HCT116 (cell line): ENCODE measurements at regions not wholly inside any gene's neighbourhood (a gene's known extent, or its start where the extent isn't known, plus 50 kb on each side); places are given as distances from the start of the nearest gene placed in this dataset.

ENCODE experiments used
- ATAC-seq: fragments of 200-7000 bp; cut with Tn5 transposase; 2 replicates; pipeline ENCODE4 v1.9.1; 2020; ENCODE audit warnings: mild to moderate bottlenecking, moderate library complexity
- BruUV-seq: library from RNA; stranded (reverse); fragments of 400-500 nt; replicated peaks from 2 replicates; lab custom pipeline; 2021; lab: Mats Ljungman, UMichigan
- CTCF ChIA-PET: fragments of 300-600 bp; sonication (Branson Sonifier 250); formaldehyde crosslinking; loops from one replicate; lab custom pipeline; 2021; ENCODE audit warnings: antibody characterized with exemption; lab: Charles Lee
- POLR2A ChIA-PET: fragments of 300-600, 350-600 bp; sonication (Branson Sonifier 250); formaldehyde crosslinking; loops from one replicate; lab custom pipeline; 2021; ENCODE audit warnings: antibody characterized with exemption; lab: Charles Lee
- RAD21 ChIA-PET, 2 experiments: fragments of 300-600 bp; sonication (Branson Sonifier 250); formaldehyde crosslinking; loops; one replicate each; lab custom pipeline; 2023; ENCODE audit warnings: low total read pairs in 2 of 2; ENCODE audit not compliant: uncharacterized antibody in 2 of 2, unreplicated experiment in 2 of 2, low non-redundant PET in 1 of 2; lab: Charles Lee
- DNase-seq: peaks from one replicate; pipeline ENCODE4 v3.0.0-alpha.2; 2010; ENCODE audit warnings: low read depth, low spot score
- H2AFZ ChIP-seq: fragments of 200-600 bp; shearing (Covaris generic), sonication (generic); 2 replicates; pipeline ENCODE4 v1.6.1; 2017; ENCODE audit warnings: low read depth, mixed run types, mixed read lengths, antibody characterized with exemption, low read length; ENCODE audit not compliant: poor library complexity, severe bottlenecking
- H3K27ac ChIP-seq: 2 replicates; pipeline ENCODE4 v1.5.1; 2012; ENCODE audit warnings: low read depth, low read length
- H3K27me3 ChIP-seq: fragments of 200-600 bp; sonication (generic); 2 replicates; pipeline ENCODE4 v1.6.1; 2016; ENCODE audit warnings: mixed run types, low read length, mixed read lengths; ENCODE audit not compliant: insufficient read depth
- H3K36me3 ChIP-seq, 2 experiments: fragments of 200-500 bp in 1 of 2; fragments of 200-600 bp in 1 of 2; sonication (Bioruptor generic) in 1 of 2; sonication (generic) in 1 of 2; 2 replicates each; pipeline versions ENCODE4 v1.5.1 to v1.6.1; 2014 to 2016; ENCODE audit warnings: low read length in 2 of 2, inconsistent platforms in 1 of 2, mixed read lengths in 1 of 2, mixed run types in 1 of 2; ENCODE audit not compliant: insufficient read depth in 2 of 2, control insufficient read depth in 1 of 2
- H3K4me1 ChIP-seq, 2 experiments: fragments of 200-600 bp in 1 of 2; sonication (generic) in 1 of 2; 2 replicates each; pipeline versions ENCODE4 v1.5.1 to v1.6.1; 2012 to 2017; ENCODE audit warnings: low read length in 2 of 2, inconsistent platforms in 1 of 2, mild to moderate bottlenecking in 1 of 2, mixed read lengths in 1 of 2, mixed run types in 1 of 2, moderate library complexity in 1 of 2; ENCODE audit not compliant: insufficient read depth in 2 of 2, control insufficient read depth in 1 of 2
- H3K4me2 ChIP-seq: fragments of 200-600 bp; sonication (generic); 2 replicates; pipeline ENCODE4 v1.6.1; 2017; ENCODE audit warnings: mixed run types, low read length, mixed read lengths
- H3K4me3 ChIP-seq, 2 experiments: fragments of 200-600 bp in 1 of 2; sonication (generic) in 1 of 2; replicated peaks in 1 of 2; 2 replicates each; pipeline ENCODE4 v1.5.1; 2011 to 2016; ENCODE audit warnings: low read length in 2 of 2, control low read depth in 1 of 2, low read depth in 1 of 2, mild to moderate bottlenecking in 1 of 2, mixed read lengths in 1 of 2, mixed run types in 1 of 2
- H3K79me2 ChIP-seq: fragments of 200-600 bp; sonication (generic); 2 replicates; pipeline ENCODE4 v1.6.1; 2017; ENCODE audit warnings: mild to moderate bottlenecking, mixed run types, low read length, moderate library complexity, mixed read lengths; ENCODE audit not compliant: insufficient read depth
- H3K9ac ChIP-seq: fragments of 200-600 bp; sonication (generic); 2 replicates; pipeline ENCODE4 v1.6.1; 2016; ENCODE audit warnings: low read length, mixed read lengths
- H3K9me2 ChIP-seq: fragments of 200-600 bp; sonication (generic), shearing (Covaris generic); 2 replicates; pipeline ENCODE4 v1.6.1; 2017; ENCODE audit warnings: mixed run types, mild to moderate bottlenecking, moderate library complexity; ENCODE audit not compliant: insufficient read depth
- H3K9me3 ChIP-seq, 2 experiments: fragments of 200-500 bp in 1 of 2; fragments of 200-600 bp in 1 of 2; sonication (Bioruptor generic) in 1 of 2; sonication (generic) in 1 of 2; 2 replicates each; pipeline ENCODE4 v1.6.1; 2014 to 2017; ENCODE audit warnings: low read length in 2 of 2, mixed read lengths in 2 of 2, inconsistent platforms in 1 of 2, low read depth in 1 of 2, mild to moderate bottlenecking in 1 of 2, mixed run types in 1 of 2, moderate library complexity in 1 of 2; ENCODE audit not compliant: control insufficient read depth in 1 of 2, insufficient read depth in 1 of 2
- H4K20me1 ChIP-seq: fragments of 200-600 bp; sonication (generic), shearing (Covaris generic); 2 replicates; pipeline ENCODE4 v1.6.1; 2017; ENCODE audit warnings: mixed run types, mild to moderate bottlenecking, moderate library complexity; ENCODE audit not compliant: insufficient read depth
- CBX3 ChIP-seq: IDR thresholded peaks from 2 replicates; pipeline ENCODE4 v1.6.1; 2012; ENCODE audit warnings: low read depth
- CEBPB ChIP-seq: IDR thresholded peaks from 2 replicates; pipeline ENCODE4 v1.6.1; 2012; ENCODE audit warnings: low read depth
- EGR1 ChIP-seq: IDR thresholded peaks from 2 replicates; pipeline ENCODE4 v1.6.1; 2012; ENCODE audit warnings: low read depth
- ELF1 ChIP-seq: IDR thresholded peaks from 2 replicates; pipeline ENCODE4 v1.6.1; 2012; ENCODE audit warnings: low read depth, borderline replicate concordance
- FOSL1 ChIP-seq: IDR thresholded peaks from 2 replicates; pipeline ENCODE4 v1.6.1; 2012; ENCODE audit warnings: low read depth
- JUND ChIP-seq: IDR thresholded peaks from 2 replicates; pipeline ENCODE4 v1.6.1; 2012
- POLR2A ChIP-seq: IDR thresholded peaks from 2 replicates; pipeline ENCODE4 v1.7.0; 2011; ENCODE audit warnings: borderline replicate concordance; ENCODE audit not compliant: insufficient read depth, insufficient read length; ENCODE audit errors: extremely low read depth
- POLR2AphosphoS5 ChIP-seq: IDR thresholded peaks from 2 replicates; pipeline ENCODE4 v1.6.1; 2011; ENCODE audit warnings: mild to moderate bottlenecking, low read depth, low read length, moderate library complexity
- SIN3A ChIP-seq: IDR thresholded peaks from 2 replicates; pipeline ENCODE4 v1.6.1; 2012; ENCODE audit warnings: low read depth
- SP1 ChIP-seq: IDR thresholded peaks from 2 replicates; pipeline ENCODE4 v1.6.1; 2012; ENCODE audit warnings: low read depth
- SRF ChIP-seq: IDR thresholded peaks from 2 replicates; pipeline ENCODE4 v1.6.1; 2012; ENCODE audit warnings: low read depth
- TCF7L2 ChIP-seq: IDR thresholded peaks from 2 replicates; pipeline ENCODE4 v1.7.0; 2011; ENCODE audit warnings: borderline replicate concordance, inconsistent platforms; ENCODE audit not compliant: insufficient read depth, insufficient read length; ENCODE audit errors: extremely low read depth
- YY1 ChIP-seq: IDR thresholded peaks from 2 replicates; pipeline ENCODE4 v1.6.1; 2011; ENCODE audit warnings: low read length, low read depth, moderate library complexity, mild to moderate bottlenecking; ENCODE audit not compliant: insufficient replicate concordance; ENCODE audit errors: extremely low read depth
- ZFX ChIP-seq: fragments of 450-650 bp; IDR thresholded peaks from 2 replicates; pipeline ENCODE4 v1.6.1; 2017
- ZNF274 ChIP-seq: fragments of 200-500 bp; sonication (Bioruptor generic); IDR thresholded peaks from 2 replicates; pipeline ENCODE4 v1.6.1; 2014; ENCODE audit warnings: mild to moderate bottlenecking, low read depth, low read length, inconsistent platforms
- intact Hi-C: fragments of 100-400 bp; cut with micrococcal nuclease; formaldehyde crosslinking; loops from 2 replicates; pipeline ENCODE4 v1.10.0; 2022
- TF ChIP-seq, protein P1 (sequence below), 3 experiments: fragments of 200-600 bp in 1 of 3; sonication (generic) in 1 of 3; IDR thresholded peaks in 2 of 3; conservative IDR thresholded peaks in 1 of 3; 2 replicates each; pipeline ENCODE4 v1.5.1; 2012 to 2017; ENCODE audit warnings: low read depth in 2 of 3, low read length in 2 of 3, antibody characterized with exemption in 1 of 3, borderline replicate concordance in 1 of 3, control low read depth in 1 of 3, mild to moderate bottlenecking in 1 of 3, mixed read lengths in 1 of 3, mixed run types in 1 of 3, moderate library complexity in 1 of 3; ENCODE audit not compliant: insufficient read depth in 1 of 3
- TF ChIP-seq, protein P2 (sequence below): IDR thresholded peaks from 2 replicates; pipeline ENCODE4 v1.6.1; 2012
- TF ChIP-seq, protein P3 (sequence below): IDR thresholded peaks from 2 replicates; pipeline ENCODE4 v1.6.1; 2012
- TF ChIP-seq, protein P4 (sequence below): IDR thresholded peaks from 2 replicates; pipeline ENCODE4 v1.6.1; 2012; ENCODE audit warnings: low read depth

DNA sequence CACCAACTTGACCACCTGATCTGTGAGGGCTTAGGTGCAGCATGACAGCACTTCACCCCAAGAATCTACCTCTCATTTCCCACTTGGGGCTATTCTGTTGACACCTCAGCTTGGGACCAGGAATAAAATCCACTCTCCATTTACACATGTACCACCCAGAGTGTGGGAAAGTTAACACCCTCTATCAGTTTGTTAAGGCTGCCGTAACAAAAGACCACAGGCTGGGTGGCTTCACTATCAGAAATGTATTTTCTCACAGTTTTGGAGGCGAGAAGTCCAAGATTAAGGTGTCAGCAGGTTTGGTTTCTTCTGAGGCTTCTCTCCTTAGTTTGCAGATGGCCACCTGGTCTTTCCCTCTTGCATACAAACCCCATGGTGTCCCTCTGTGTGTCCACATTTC is 277.7 kb upstream of the ERBB4 start:
- ChIA-PET POLR2A (no interaction called here), CTCF (no interaction called here), RAD21 (no interaction called here)
- H3K9ac ChIP-seq, result no peak overlapping the region
- intact Hi-C loops, result no loop called here
- no peaks in the 10 kb centered on the region for H3K9me2 ChIP-seq
- H3K79me2 ChIP-seq, result no peaks in the 10 kb centered on the region
- no peaks in the 10 kb centered on the region for H3K27me3 ChIP-seq
- H3K36me3 ChIP-seq, result no peaks in the 10 kb centered on the region
- H3K4me3 ChIP-seq, result no peak overlapping the region
- DNase-seq, result no peak
- H3K9me3 ChIP-seq, result no peaks in the 10 kb centered on the region
- H3K4me2 ChIP-seq, result no peak overlapping the region
- no peaks in the 10 kb centered on the region for H3K4me1 ChIP-seq
- H3K27ac ChIP-seq, result no peak overlapping the region
- no peak for ATAC-seq
- TF ChIP-seq FOSL1, result no peak
- TF ChIP-seq CBX3, result no peak
- TF ChIP-seq, protein P1, sequence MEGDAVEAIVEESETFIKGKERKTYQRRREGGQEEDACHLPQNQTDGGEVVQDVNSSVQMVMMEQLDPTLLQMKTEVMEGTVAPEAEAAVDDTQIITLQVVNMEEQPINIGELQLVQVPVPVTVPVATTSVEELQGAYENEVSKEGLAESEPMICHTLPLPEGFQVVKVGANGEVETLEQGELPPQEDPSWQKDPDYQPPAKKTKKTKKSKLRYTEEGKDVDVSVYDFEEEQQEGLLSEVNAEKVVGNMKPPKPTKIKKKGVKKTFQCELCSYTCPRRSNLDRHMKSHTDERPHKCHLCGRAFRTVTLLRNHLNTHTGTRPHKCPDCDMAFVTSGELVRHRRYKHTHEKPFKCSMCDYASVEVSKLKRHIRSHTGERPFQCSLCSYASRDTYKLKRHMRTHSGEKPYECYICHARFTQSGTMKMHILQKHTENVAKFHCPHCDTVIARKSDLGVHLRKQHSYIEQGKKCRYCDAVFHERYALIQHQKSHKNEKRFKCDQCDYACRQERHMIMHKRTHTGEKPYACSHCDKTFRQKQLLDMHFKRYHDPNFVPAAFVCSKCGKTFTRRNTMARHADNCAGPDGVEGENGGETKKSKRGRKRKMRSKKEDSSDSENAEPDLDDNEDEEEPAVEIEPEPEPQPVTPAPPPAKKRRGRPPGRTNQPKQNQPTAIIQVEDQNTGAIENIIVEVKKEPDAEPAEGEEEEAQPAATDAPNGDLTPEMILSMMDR (IDR thresholded peaks at IDR 0.05 in 2 of 3, conservative IDR thresholded peaks at IDR 0.05 in 1 of 3; ENCODE audit: borderline replicate concordance in 1 of 3, insufficient read depth in 1 of 3, low read depth in 2 of 3, low read length in 2 of 3), result no peak
- no peak for TF ChIP-seq EGR1
- no peak for TF ChIP-seq TCF7L2
- no peak for TF ChIP-seq SIN3A
- TF ChIP-seq JUND, result no peak
- TF ChIP-seq, protein P2, sequence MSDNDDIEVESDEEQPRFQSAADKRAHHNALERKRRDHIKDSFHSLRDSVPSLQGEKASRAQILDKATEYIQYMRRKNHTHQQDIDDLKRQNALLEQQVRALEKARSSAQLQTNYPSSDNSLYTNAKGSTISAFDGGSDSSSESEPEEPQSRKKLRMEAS, result no peak
- TF ChIP-seq, protein P3, sequence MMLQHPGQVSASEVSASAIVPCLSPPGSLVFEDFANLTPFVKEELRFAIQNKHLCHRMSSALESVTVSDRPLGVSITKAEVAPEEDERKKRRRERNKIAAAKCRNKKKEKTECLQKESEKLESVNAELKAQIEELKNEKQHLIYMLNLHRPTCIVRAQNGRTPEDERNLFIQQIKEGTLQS, result no peak
- no peak for TF ChIP-seq POLR2AphosphoS5
- TF ChIP-seq POLR2A, result no peak
- TF ChIP-seq ZNF274, result no peak
- TF ChIP-seq ELF1, result no peak
- no peak for TF ChIP-seq SRF
- TF ChIP-seq YY1, result no peak
- no peak for TF ChIP-seq SP1
- no peak for TF ChIP-seq CEBPB
- TF ChIP-seq, protein P4, sequence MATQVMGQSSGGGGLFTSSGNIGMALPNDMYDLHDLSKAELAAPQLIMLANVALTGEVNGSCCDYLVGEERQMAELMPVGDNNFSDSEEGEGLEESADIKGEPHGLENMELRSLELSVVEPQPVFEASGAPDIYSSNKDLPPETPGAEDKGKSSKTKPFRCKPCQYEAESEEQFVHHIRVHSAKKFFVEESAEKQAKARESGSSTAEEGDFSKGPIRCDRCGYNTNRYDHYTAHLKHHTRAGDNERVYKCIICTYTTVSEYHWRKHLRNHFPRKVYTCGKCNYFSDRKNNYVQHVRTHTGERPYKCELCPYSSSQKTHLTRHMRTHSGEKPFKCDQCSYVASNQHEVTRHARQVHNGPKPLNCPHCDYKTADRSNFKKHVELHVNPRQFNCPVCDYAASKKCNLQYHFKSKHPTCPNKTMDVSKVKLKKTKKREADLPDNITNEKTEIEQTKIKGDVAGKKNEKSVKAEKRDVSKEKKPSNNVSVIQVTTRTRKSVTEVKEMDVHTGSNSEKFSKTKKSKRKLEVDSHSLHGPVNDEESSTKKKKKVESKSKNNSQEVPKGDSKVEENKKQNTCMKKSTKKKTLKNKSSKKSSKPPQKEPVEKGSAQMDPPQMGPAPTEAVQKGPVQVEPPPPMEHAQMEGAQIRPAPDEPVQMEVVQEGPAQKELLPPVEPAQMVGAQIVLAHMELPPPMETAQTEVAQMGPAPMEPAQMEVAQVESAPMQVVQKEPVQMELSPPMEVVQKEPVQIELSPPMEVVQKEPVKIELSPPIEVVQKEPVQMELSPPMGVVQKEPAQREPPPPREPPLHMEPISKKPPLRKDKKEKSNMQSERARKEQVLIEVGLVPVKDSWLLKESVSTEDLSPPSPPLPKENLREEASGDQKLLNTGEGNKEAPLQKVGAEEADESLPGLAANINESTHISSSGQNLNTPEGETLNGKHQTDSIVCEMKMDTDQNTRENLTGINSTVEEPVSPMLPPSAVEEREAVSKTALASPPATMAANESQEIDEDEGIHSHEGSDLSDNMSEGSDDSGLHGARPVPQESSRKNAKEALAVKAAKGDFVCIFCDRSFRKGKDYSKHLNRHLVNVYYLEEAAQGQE, result no peak
- no peak for TF ChIP-seq ZFX
- BruUV-seq, result no TSS peak
- H4K20me1 ChIP-seq, result no peaks in the 10 kb centered on the region
- H2AFZ ChIP-seq, result no peak overlapping the region
